Heart left ventricle (tissue), 13 donors: ENCODE measurements at regions not wholly inside any gene's neighbourhood (a gene's known extent, or its start where the extent isn't known, plus 50 kb on each side); places are given as distances from the start of the nearest gene placed in this dataset.

Experiments
- CTCF ChIP-seq, 12 donors: fragments of 200-600 bp; sonication (generic) in 4 of 12; IDR thresholded peaks; one replicate each; pipeline versions ENCODE4 v1.5.0 to v1.8.0; 2018 to 2022; ENCODE audit warnings: antibody characterized with exemption in 12 of 12, mild to moderate bottlenecking in 5 of 12
- POLR2A ChIP-seq, 2 donors: fragments of 450-650 bp; IDR thresholded peaks; one replicate each; pipeline ENCODE4 v1.6.1; 2017; ENCODE audit warnings: antibody characterized with exemption in 2 of 2, mild to moderate bottlenecking in 2 of 2, moderate library complexity in 2 of 2
- donor health status: ischemic (EF 13 %, LVEDD 7.1; RV severe dilation, severe dysfunction).
- donor health status: DM: no; HTN: yes; CAD: no.
- donor health status: DM: no; HTN: no; CAD: no.
- donor health status: ischemic (EF 25% LVEDD 6.9; RV normal size, moderate dysfunction).
- donor health status: ischemic (EF 25% LVEDD 5.7; RV mildly dilated, moderate dysfunction).
- donor health status: ischemic (EF 35%, LVEDD 5.7; RV mildly dilated, moderate dysfunction).
- donor health status: nonischemic (EF 11% LVEDD 7.7; RV severe dilation, severe dysfunction).
- donor health status: DM: yes; HTN: yes; CAD: no.
- donor health status: PGD.
- donor health status: ischemic (EF 29% LVEDD 5.4; RV normal size, mild dysfunction).
- donor health status: nonischemic (EF 23%, LVEDD 6.1; RV moderate dilation, normal function).

GRCh38 chr10:111222961-111223360 lies 146.1 kb downstream of the ADRA2A start:
- TF ChIP-seq CTCF (IDR thresholded peaks at IDR 0.05) (no peak), POLR2A (IDR thresholded peaks at IDR 0.05) (no peak)
